RPMI7951 (cell line): ENCODE measurements at regions not wholly inside any gene's neighbourhood (a gene's known extent, or its start where the extent isn't known, plus 50 kb on each side); places are given as distances from the start of the nearest gene placed in this dataset.

Source experiments
- DNase-seq: peaks from one replicate; pipeline ENCODE4 v3.0.0-alpha.2; 2012; ENCODE audit warnings: low read depth

DNA sequence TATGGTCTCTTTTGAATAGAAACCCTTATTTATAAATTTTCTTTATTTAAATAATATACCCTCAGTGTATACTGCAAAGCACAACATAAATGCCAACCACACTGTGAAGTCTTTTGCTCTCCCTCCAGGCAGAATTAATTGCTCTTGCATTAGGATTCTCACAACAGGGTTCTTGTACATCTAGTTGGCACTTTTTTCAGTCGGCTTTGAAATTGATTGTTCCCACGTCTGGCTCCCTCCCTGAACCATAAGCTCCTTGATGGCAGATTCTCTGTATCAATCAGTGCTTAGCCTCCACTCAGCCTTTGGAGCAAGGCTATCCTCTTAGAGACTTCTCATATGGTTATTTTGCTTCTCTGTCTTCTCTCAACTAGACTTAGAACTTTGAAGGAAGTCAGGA, 288.0 kb upstream of the POU3F2 start:
- DNase-seq = no peak

- DNase-seq = no peak
These were observed 287.2 kb upstream of the POU3F2 start for GRCh38 chr6:98547151-98547550.

DNA sequence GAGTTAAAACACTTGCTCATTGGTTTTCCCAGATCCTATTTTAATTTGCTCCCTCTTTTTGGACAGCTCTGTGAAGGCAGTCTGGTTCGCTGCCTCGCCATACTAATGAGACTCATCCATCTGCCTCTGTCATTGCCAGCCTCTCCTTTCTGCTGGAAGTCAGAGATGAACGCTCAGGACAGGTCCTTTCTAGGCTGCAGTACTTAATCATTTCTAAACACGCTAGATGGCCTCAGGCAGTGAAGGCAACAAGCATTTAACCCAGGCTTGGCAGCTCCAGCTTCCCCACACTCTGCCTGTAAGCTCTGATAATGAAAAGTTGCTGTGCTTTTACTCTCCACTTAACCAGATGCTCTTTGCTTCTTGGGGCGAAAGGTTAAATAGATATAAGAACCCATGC, 286.7 kb upstream of the POU3F2 start:
- DNase-seq = no peak

GRCh38 chr6:98548301-98548700, 286.1 kb upstream of the POU3F2 start:
- no peak for DNase-seq

GRCh38 chr6:98560418-98560817, 274.0 kb upstream of the POU3F2 start:
- no peak for DNase-seq

DNA sequence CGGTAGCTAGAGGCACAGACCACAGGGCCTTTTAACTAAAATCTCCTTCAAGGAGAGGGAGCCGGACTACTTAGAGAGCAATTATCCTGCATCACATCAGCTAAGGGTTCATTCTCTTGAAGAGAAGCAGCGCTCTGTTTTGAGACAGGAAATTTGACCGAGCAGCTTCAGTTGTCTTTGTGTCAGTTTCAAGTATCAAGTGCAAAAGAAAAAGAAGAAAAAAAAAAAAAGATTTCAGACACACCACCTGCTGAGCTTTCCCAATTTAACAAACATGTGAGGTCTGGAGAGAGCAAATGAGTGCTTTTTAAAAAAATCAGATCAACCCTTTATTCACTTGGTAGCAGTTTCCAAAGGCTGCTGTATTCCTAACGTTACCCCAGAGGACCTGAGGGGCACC, 273.5 kb upstream of the POU3F2 start:
- DNase-seq = no peak

DNA sequence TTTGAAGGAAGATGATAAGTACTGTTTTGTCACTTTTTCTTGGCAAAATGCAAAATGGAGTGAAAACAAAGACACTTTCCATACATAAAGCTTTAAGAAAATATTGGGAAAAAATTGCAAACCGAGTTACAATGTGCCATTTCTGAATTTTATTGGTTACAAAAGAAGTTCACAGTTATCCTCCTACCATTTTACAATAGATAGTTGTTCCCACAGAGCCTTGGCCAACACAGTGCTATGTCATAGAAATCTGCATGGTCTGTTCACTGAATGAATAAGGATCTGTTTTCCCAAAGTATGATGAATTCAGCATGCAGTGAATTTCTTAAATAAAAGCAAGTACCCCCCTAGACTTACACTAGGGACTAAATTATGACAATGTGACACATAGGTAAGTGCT, 268.2 kb upstream of the POU3F2 start:
- DNase-seq = peak; percentile 7

GRCh38 chr6:98572579-98572978, 261.8 kb upstream of the POU3F2 start:
- no peak for DNase-seq

DNA sequence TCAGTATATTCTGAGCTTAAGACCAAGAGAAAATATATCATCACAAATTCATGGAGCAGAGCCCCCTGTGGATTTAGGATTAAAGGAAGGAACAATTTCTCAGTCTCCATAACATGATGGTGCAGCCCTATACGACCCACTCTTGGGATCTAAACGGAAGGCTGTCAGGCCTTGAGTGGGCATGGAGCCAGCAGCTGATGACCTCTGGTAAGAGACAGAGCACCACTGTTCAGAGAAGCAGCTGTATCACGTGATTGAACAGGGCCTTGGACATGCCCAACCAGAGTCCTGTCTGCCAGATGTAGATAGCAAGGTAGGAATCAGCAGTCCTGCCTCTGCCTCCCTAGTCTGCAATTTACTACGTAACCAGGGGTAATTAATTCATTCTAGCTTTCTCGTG, 259.4 kb upstream of the POU3F2 start:
- DNase-seq = no peak

- DNase-seq = no peak
These were observed 257.6 kb upstream of the POU3F2 start for GRCh38 chr6:98576791-98577190.

DNA sequence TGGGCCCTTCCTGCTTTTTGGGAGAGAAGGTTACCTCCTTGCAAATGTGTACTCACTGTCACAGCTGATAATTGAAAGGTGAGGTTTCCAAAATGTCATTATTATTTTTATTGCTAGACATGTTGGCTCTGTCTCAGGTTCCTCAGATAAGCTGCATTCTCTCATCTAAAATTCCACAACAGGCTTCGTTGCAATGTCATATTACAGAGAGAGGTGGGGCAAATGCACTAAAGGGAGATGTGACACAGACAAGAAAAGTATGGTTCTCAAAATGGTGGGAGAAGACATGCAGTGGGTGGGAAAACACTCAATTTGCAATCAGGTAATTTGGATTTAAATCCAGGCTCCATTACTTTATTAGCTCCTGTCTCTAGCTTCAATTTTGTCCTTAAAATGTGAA, 256.4 kb upstream of the POU3F2 start:
- no peak for DNase-seq

- DNase-seq = no peak
These were observed 255.3 kb upstream of the POU3F2 start for GRCh38 chr6:98579079-98579478.

- DNase-seq = no peak
These were observed 254.4 kb upstream of the POU3F2 start for GRCh38 chr6:98579941-98580340.

DNA sequence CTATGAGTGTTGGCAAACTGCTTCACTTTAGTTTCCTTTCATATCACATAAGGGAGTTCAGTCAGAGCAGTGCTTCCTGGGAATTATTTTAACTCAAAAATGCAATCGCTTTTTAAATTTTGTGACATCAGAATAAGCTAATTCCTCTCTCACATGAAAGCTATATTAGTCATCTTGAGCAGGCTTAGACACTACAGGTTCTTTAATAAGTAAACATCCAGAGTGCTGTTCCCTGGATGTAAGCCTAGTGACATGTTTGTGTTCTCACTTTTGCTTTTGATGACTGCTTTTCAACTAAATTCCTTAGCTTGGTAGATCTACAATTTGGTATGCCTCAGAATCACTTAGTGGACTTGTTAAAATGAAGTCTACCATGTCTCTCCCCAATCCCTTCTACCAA, 252.7 kb upstream of the POU3F2 start:
- no peak for DNase-seq

GRCh38 chr6:98583506-98583905, 250.9 kb upstream of the POU3F2 start:
- no peak for DNase-seq

- no peak for DNase-seq
These were observed 248.2 kb upstream of the POU3F2 start for GRCh38 chr6:98586163-98586562.

- DNase-seq = no peak
These were observed 246.8 kb upstream of the POU3F2 start for GRCh38 chr6:98587555-98587954.

DNA sequence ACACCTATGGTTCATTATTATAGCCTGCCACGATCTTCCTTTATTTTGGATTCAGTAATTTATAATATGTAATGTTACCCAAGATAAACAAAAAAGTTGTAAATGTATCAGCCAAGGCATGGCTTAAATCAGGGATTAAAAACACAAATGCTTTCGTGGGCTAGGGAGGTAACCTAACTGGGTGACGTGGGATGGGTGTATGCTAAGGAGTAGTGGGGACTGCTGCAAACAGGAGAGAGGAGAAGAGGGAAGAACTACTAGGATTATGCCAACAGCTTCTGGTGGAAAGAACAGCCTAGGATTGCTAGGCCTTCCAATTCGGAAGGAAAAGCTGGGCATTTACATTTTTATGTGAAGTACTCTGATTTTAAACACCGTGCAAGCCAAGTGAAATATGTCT, 244.8 kb upstream of the POU3F2 start:
- no peak for DNase-seq

- no peak for DNase-seq
These were observed 244.2 kb upstream of the POU3F2 start for GRCh38 chr6:98590136-98590681.

DNA sequence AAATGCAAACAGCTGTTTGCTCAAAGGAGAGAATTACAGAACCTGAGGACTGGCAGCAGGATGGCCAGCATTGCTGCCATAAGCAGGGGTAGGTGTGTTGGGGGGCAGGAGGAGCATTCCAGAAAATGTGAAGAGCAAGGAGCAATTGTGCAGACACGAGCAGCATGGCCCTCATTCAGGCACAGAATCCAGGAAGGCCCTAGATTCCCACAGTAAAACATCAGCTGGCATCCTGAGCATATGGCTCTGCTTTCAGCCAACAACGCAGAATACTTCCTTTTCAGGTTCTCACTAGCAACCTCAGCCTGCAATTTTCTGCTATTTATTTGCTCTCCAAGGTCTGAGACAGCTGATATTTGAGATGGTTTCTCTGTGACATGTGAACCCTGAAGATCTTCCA, 243.4 kb upstream of the POU3F2 start:
- DNase-seq = no peak

- DNase-seq = no peak
These were observed 240.7 kb upstream of the POU3F2 start for GRCh38 chr6:98593676-98594075.

DNA sequence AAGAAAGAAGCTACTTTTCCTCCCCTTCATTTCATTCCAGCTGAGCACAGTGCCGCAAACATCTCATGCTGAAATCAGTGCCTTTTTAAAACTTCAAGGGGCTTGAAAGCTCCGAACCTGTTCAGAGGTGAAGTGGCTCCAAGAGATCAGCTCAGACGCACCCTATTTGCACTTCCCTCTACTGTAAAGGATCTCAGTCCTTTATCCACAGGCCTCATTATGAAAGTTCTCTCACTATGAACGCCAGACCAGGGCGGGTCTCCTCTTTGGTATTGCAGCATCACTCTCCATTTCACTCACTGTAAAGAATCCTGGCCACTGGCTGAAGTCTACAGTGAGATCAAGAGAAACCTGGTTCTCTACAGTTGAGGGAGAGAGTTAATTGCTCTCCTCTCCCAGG, 232.7 kb upstream of the POU3F2 start:
- no peak for DNase-seq

GRCh38 chr6:98605705-98606104, 228.7 kb upstream of the POU3F2 start:
- no peak for DNase-seq

GRCh38 chr6:98627129-98627775, 207.1 kb upstream of the POU3F2 start:
- no peak for DNase-seq
